Neural progenitor cell (in vitro differentiated cells): ENCODE measurements at regions not wholly inside any gene's neighbourhood (a gene's known extent, or its start where the extent isn't known, plus 50 kb on each side); places are given as distances from the start of the nearest gene placed in this dataset.

ENCODE experiments used
- EZH2 ChIP-seq: fragments of 200-600 bp; sonication (generic); IDR thresholded peaks from 2 replicates; pipeline ENCODE4 v1.6.1; 2017; ENCODE audit warnings: antibody characterized with exemption, mild to moderate bottlenecking, moderate library complexity
- EZH2phosphoT487 ChIP-seq: fragments of 200-600 bp; sonication (generic); IDR thresholded peaks from 2 replicates; pipeline ENCODE4 v1.6.1; 2017; ENCODE audit warnings: antibody characterized with exemption
- TF ChIP-seq, protein P1 (sequence below): fragments of 200-600 bp; sonication (generic); IDR thresholded peaks from 2 replicates; pipeline ENCODE4 v1.5.1; 2017; ENCODE audit warnings: antibody characterized with exemption, mild to moderate bottlenecking

DNA sequence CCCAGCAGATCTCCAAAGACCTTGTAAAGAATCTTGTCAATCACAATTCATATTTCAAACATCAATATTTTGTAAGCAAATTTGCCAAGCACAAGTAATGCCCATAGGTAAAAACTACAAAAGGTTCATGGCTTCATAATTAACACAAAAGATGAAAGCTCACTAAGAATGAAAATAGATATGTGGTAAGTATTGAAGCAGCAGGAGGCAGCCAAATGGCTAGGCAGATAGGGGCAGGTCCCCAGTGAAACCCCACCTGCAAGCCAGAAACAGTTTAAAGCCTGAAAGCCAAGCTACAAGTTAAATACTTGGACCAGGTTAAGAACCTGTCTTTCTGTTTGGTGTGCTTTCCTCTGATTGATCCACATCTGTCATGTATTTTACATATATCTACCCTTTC, 942.6 kb upstream of the SPRY2 start:
- TF ChIP-seq, protein P1, sequence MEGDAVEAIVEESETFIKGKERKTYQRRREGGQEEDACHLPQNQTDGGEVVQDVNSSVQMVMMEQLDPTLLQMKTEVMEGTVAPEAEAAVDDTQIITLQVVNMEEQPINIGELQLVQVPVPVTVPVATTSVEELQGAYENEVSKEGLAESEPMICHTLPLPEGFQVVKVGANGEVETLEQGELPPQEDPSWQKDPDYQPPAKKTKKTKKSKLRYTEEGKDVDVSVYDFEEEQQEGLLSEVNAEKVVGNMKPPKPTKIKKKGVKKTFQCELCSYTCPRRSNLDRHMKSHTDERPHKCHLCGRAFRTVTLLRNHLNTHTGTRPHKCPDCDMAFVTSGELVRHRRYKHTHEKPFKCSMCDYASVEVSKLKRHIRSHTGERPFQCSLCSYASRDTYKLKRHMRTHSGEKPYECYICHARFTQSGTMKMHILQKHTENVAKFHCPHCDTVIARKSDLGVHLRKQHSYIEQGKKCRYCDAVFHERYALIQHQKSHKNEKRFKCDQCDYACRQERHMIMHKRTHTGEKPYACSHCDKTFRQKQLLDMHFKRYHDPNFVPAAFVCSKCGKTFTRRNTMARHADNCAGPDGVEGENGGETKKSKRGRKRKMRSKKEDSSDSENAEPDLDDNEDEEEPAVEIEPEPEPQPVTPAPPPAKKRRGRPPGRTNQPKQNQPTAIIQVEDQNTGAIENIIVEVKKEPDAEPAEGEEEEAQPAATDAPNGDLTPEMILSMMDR, result no peak
- TF ChIP-seq EZH2 (no peak), EZH2phosphoT487 (no peak)
